Liver (tissue), 3 donors: ENCODE measurements at regions not wholly inside any gene's neighbourhood (a gene's known extent, or its start where the extent isn't known, plus 50 kb on each side); places are given as distances from the start of the nearest gene placed in this dataset.
A peak's percentile ranks its signal among the peaks of the same experiment; 100 is the strongest.

Source experiments
- CTCF ChIP-seq: fragments of 150-350 bp; IDR thresholded peaks from 2 replicates; pipeline ENCODE4 v1.5.1; 2017; ENCODE audit warnings: improper control_type of control experiment, low read depth, low read length; ENCODE audit not compliant: missing input control
- FOXA1 ChIP-seq: IDR thresholded peaks from 2 replicates; pipeline ENCODE4 v1.6.1; 2016; ENCODE audit warnings: antibody characterized with exemption
- MAX ChIP-seq: IDR thresholded peaks from 2 replicates; pipeline ENCODE4 v1.6.1; 2016; ENCODE audit warnings: antibody characterized with exemption
- RAD21 ChIP-seq, 2 donors: IDR thresholded peaks; 2 replicates each; pipeline ENCODE4 v1.6.1; 2016; ENCODE audit warnings: antibody characterized with exemption in 2 of 2, mild to moderate bottlenecking in 2 of 2
- TAF1 ChIP-seq: conservative IDR thresholded peaks from 2 replicates; pipeline ENCODE4 v1.6.1; 2016; ENCODE audit warnings: antibody characterized with exemption, mild to moderate bottlenecking
- ZBTB33 ChIP-seq: IDR thresholded peaks from 2 replicates; pipeline ENCODE4 v1.6.1; 2016; ENCODE audit warnings: antibody characterized with exemption
- donor health status: healthy.
- donor health status: healthy.

DNA sequence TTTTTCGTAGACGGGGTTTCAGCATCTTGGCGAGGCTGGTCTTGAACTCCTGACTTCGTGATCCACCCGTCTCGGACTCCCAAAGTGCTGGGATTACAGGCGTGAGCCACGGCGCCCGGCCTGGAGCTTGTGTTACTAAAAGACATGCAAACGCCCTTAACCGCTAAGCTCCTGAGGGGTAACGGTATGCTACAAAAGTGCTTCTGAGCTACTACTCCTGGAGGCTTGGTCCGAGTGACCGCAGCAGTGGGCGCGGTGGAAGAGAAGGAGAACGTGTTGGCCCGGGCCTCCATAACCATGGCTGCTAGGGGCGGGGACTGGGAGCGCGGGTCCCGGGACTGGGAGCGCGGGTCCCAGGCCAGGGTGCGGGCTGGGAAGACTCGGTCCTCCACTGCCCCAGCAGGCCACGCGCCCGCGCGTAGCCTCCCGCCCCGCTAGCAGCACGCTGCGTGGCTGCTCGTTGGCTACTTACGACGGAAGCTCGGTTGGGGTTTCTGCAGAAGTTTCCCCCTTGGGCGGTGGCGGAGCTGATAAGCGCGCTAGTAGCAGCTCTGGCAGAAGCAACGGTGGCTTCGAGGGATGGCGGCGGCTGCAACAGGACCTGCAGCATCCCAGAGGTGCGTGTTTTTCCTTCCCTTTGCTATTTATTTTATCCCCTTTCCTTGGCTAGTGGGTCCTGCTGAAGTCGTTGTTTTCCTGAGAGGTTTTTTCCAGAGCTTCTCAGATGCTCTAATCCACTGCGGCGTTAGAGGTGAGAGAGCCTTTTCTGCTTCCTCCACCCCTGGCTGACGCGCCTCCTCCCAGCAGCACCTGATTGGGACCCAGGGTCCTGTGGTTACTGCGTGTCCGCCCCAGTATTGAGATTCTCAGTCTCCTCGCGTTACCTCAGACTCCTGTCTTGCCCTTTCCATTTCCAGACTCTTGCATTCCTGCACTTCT lies 69.2 kb upstream of the CCDC180 start:
- TF ChIP-seq CTCF (no peak), ZBTB33 (no peak), TAF1 (no peak), MAX (peak; percentile 50), RAD21 (IDR thresholded peaks at IDR 0.05) (no peak), FOXA1 (no peak)
